Loucy (cell line): ENCODE measurements at regions not wholly inside any gene's neighbourhood (a gene's known extent, or its start where the extent isn't known, plus 50 kb on each side); places are given as distances from the start of the nearest gene placed in this dataset.

ENCODE experiments used
- EZH2phosphoT487 ChIP-seq: fragments of 200-600 bp; IDR thresholded peaks from 2 replicates; pipeline ENCODE4 v1.6.1; 2018; ENCODE audit warnings: antibody characterized with exemption, mild to moderate bottlenecking, moderate library complexity, borderline replicate concordance
- TF ChIP-seq, protein P1 (sequence below): fragments of 200-600 bp; sonication (generic); conservative IDR thresholded peaks from 2 replicates; pipeline ENCODE4 v1.5.1; 2014; ENCODE audit warnings: mild to moderate bottlenecking, antibody characterized with exemption, low read length

DNA sequence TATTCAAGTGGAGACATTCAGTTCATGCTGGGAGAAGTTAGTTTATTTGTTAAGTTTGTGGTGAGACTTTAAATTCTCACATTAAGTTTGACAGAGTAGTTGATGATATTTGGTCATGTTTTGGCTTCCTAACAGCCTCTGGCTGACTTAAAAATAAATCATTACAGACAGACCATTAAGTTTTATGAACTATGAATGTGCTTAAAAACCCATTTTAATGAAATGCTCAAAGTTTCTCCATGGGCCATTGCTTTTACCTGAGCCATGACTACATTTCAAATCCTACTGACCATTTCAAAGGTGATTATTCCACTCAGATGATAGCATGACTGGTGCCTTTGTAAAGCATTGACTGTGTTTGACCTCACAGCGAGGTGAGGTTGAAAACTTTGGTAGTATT, 192.7 kb downstream of the LRRC70 start:
- TF ChIP-seq, protein P1, sequence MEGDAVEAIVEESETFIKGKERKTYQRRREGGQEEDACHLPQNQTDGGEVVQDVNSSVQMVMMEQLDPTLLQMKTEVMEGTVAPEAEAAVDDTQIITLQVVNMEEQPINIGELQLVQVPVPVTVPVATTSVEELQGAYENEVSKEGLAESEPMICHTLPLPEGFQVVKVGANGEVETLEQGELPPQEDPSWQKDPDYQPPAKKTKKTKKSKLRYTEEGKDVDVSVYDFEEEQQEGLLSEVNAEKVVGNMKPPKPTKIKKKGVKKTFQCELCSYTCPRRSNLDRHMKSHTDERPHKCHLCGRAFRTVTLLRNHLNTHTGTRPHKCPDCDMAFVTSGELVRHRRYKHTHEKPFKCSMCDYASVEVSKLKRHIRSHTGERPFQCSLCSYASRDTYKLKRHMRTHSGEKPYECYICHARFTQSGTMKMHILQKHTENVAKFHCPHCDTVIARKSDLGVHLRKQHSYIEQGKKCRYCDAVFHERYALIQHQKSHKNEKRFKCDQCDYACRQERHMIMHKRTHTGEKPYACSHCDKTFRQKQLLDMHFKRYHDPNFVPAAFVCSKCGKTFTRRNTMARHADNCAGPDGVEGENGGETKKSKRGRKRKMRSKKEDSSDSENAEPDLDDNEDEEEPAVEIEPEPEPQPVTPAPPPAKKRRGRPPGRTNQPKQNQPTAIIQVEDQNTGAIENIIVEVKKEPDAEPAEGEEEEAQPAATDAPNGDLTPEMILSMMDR, result no peak
- TF ChIP-seq EZH2phosphoT487, result no peak
